Left lung (tissue), 4 donors: ENCODE measurements at regions not wholly inside any gene's neighbourhood (a gene's known extent, or its start where the extent isn't known, plus 50 kb on each side); places are given as distances from the start of the nearest gene placed in this dataset.

ENCODE experiments used
- ATAC-seq: fragments of 200-7000 bp; cut with Tn5 transposase; one replicate; pipeline ENCODE4 v1.9.1; 2020; ENCODE audit warnings: moderate library complexity
- DNase-seq, 4 donors: peaks; one replicate each; pipeline ENCODE4 v3.0.0-alpha.2; 2013 to 2020
- H3K27ac ChIP-seq, 2 donors: fragments of 200-600 bp; sonication (generic) in 1 of 2; one replicate each; pipeline versions ENCODE4 v1.5.0 to v1.8.0; 2020 to 2021
- H3K27me3 ChIP-seq, 2 donors: fragments of 200-600 bp; sonication (generic) in 1 of 2; one replicate each; pipeline versions ENCODE4 v1.5.0 to v1.8.0; 2020 to 2021
- H3K36me3 ChIP-seq, 2 donors: fragments of 200-600 bp; sonication (generic) in 1 of 2; one replicate each; pipeline versions ENCODE4 v1.5.0 to v1.8.0; 2020 to 2021
- H3K4me1 ChIP-seq, 2 donors: fragments of 200-600 bp; one replicate each; pipeline ENCODE4 v1.8.0; 2021
- H3K4me3 ChIP-seq, 2 donors: fragments of 200-600 bp; sonication (generic) in 1 of 2; one replicate each; pipeline versions ENCODE4 v1.5.0 to v1.8.0; 2020 to 2021; ENCODE audit warnings: mild to moderate bottlenecking in 1 of 2
- H3K9me3 ChIP-seq, 2 donors: fragments of 200-600 bp; sonication (generic) in 1 of 2; one replicate each; pipeline versions ENCODE4 v1.5.0 to v1.8.0; 2020 to 2021
- intact Hi-C, 2 donors: fragments of 100-400 bp; cut with DNase I; formaldehyde crosslinking; loops; one replicate each; pipeline versions ENCODE4 v1.11.2 to v1.14.2; 2022
- TF ChIP-seq, protein P1 (sequence below), 2 donors: fragments of 200-600 bp; sonication (generic) in 1 of 2; IDR thresholded peaks; one replicate each; pipeline versions ENCODE4 v1.5.0 to v1.8.0; 2021; ENCODE audit warnings: antibody characterized with exemption in 2 of 2
- donor health status: DM: no; HTN: yes; CAD: no.
- donor health status: DM: no; HTN: no; CAD: no.

GRCh38 chr3:28890373-28890772 lies 390.5 kb upstream of the RBMS3 start:
- no peak overlapping the region for H3K4me3 ChIP-seq
- DNase-seq = no peak
- H3K27ac ChIP-seq = no peak overlapping the region
- no peaks in the 10 kb centered on the region for H3K4me1 ChIP-seq
- intact Hi-C loops = no loop called here
- H3K36me3 ChIP-seq = no peaks in the 10 kb centered on the region
- no peak for ATAC-seq
- H3K9me3 ChIP-seq = no peaks in the 10 kb centered on the region
- TF ChIP-seq, protein P1, sequence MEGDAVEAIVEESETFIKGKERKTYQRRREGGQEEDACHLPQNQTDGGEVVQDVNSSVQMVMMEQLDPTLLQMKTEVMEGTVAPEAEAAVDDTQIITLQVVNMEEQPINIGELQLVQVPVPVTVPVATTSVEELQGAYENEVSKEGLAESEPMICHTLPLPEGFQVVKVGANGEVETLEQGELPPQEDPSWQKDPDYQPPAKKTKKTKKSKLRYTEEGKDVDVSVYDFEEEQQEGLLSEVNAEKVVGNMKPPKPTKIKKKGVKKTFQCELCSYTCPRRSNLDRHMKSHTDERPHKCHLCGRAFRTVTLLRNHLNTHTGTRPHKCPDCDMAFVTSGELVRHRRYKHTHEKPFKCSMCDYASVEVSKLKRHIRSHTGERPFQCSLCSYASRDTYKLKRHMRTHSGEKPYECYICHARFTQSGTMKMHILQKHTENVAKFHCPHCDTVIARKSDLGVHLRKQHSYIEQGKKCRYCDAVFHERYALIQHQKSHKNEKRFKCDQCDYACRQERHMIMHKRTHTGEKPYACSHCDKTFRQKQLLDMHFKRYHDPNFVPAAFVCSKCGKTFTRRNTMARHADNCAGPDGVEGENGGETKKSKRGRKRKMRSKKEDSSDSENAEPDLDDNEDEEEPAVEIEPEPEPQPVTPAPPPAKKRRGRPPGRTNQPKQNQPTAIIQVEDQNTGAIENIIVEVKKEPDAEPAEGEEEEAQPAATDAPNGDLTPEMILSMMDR (IDR thresholded peaks at IDR 0.05) = no peak
- no peaks in the 10 kb centered on the region for H3K27me3 ChIP-seq

DNA sequence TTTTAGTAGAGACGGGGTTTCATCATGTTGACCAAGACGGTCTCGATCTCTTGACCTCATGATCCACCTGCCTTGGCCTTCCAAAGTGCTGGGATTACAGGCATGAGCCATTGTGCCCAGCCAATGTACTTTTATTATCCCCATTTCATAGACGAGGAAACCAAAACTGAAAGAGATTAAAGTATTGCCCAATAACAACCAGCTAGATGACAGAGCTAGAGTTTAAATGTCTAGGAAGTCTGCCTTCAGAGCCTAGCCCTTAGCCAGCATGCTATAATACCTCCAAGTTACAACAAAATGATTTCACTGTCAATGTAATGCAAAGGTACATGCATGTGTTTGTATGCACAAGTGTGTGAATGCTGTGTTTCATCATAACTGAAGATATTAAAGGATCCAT lies 389.4 kb upstream of the RBMS3 start:
- Histone ChIP-seq H3K4me3 (no peak overlapping the region), H3K9me3 (no peaks in the 10 kb centered on the region), H3K4me1 (no peaks in the 10 kb centered on the region), H3K36me3 (no peaks in the 10 kb centered on the region), H3K27ac (no peak overlapping the region), H3K27me3 (no peaks in the 10 kb centered on the region)
- ATAC-seq = no peak
- intact Hi-C loops = no loop called here
- DNase-seq = no peak
- TF ChIP-seq, protein P1 (IDR thresholded peaks at IDR 0.05) = no peak

GRCh38 chr3:28900301-28900700 lies 380.6 kb upstream of the RBMS3 start:
- Histone ChIP-seq H3K9me3 (peaks cover 0 to 8% of the 10 kb centered on the region in 2 donors), H3K4me1 (peaks cover 6 to 7% of the 10 kb centered on the region in 2 donors), H3K27ac (no peak overlapping the region), H3K4me3 (no peak overlapping the region), H3K36me3 (no peaks in the 10 kb centered on the region), H3K27me3 (no peaks in the 10 kb centered on the region)
- intact Hi-C loops = no loop called here
- TF ChIP-seq, protein P1 (IDR thresholded peaks at IDR 0.05) = no peak
- DNase-seq = no peak
- ATAC-seq = no peak

GRCh38 chr3:28901018-28901417 lies 379.9 kb upstream of the RBMS3 start:
- intact Hi-C loops = no loop called here
- Histone ChIP-seq H3K27ac (peak overlapping the region in 1 of 2 donors; percentile 30), H3K4me3 (no peak overlapping the region), H3K4me1 (peaks cover 6 to 7% of the 10 kb centered on the region in 2 donors), H3K27me3 (no peaks in the 10 kb centered on the region), H3K9me3 (peaks cover 0 to 8% of the 10 kb centered on the region in 2 donors), H3K36me3 (no peaks in the 10 kb centered on the region)
- DNase-seq (peak in 1 of 4 donors; percentile 43), ATAC-seq (peak; percentile 61)
- TF ChIP-seq, protein P1 (IDR thresholded peaks at IDR 0.05) = no peak

DNA sequence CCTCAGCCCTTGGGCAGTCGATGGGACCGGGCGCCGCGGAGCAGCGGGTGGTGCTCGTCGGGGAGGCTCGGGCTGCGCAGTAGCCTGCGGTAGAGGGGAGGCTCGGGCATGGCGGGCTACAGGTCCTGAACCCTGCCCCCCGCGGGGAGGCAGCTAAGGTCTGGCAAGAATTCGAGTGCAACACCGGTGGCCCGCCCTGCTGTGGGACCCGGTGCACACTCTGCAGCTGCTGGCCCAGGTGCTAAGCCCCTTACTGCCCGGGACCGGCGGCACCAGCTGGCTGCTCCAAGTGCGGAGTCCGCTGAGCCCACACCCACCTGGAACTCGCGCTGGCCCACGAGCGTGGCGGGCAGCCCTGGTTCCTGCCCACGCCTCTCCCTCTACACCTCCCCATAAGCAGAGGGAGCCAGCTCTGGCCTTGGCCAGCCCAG lies 377.7 kb upstream of the RBMS3 start:
- DNase-seq = peak in 1 of 4 donors; percentile 76
- intact Hi-C loops = no loop called here
- no peak overlapping the region for H3K4me3 ChIP-seq
- ATAC-seq = no peak
- H3K27me3 ChIP-seq = no peaks in the 10 kb centered on the region
- no peaks in the 10 kb centered on the region for H3K36me3 ChIP-seq
- TF ChIP-seq, protein P1 (IDR thresholded peaks at IDR 0.05) = no peak
- no peak overlapping the region for H3K27ac ChIP-seq
- H3K9me3 ChIP-seq = peaks cover 0 to 8% of the 10 kb centered on the region in 2 donors
- H3K4me1 ChIP-seq = peaks cover 6 to 7% of the 10 kb centered on the region in 2 donors
